D341Med (cell line): ENCODE measurements at regions not wholly inside any gene's neighbourhood (a gene's known extent, or its start where the extent isn't known, plus 50 kb on each side); places are given as distances from the start of the nearest gene placed in this dataset.
"Not testable (repeated sequence)": the region's sequence is repeated elsewhere in the genome, so short reads cannot be mapped to it uniquely, and the experiment has no call there.

ENCODE experiments used
- DNase-seq: peaks from one replicate; pipeline ENCODE4 v3.0.0; 2012; ENCODE audit warnings: low spot score

- DNase-seq: no peak
Measured at GRCh38 chr1:82143108-82143833, 342.5 kb downstream of the ADGRL2 start.

- no peak for DNase-seq
Measured at GRCh38 chr1:82141390-82141789, 340.7 kb downstream of the ADGRL2 start.

- no peak for DNase-seq
Measured at GRCh38 chr1:82139751-82140468, 339.2 kb downstream of the ADGRL2 start.

GRCh38 chr1:82136351-82136750 lies 335.6 kb downstream of the ADGRL2 start:
- DNase-seq: not testable (repeated sequence)

- no peak for DNase-seq
Measured at GRCh38 chr1:82125866-82126265, 325.1 kb downstream of the ADGRL2 start.

- no peak for DNase-seq
Measured at GRCh38 chr1:82125119-82125518, 324.4 kb downstream of the ADGRL2 start.

GRCh38 chr1:82121421-82121820 lies 320.7 kb downstream of the ADGRL2 start:
- DNase-seq: no peak

GRCh38 chr1:82116105-82116504 lies 315.4 kb downstream of the ADGRL2 start:
- DNase-seq: no peak

- DNase-seq: no peak
Measured at GRCh38 chr1:82114887-82115286, 314.2 kb downstream of the ADGRL2 start.

- DNase-seq: no peak
Measured at GRCh38 chr1:82110366-82111254, 309.9 kb downstream of the ADGRL2 start.

GRCh38 chr1:82108843-82109242 lies 308.1 kb downstream of the ADGRL2 start:
- no peak for DNase-seq

- no peak for DNase-seq
Measured at GRCh38 chr1:82106672-82107071, 305.9 kb downstream of the ADGRL2 start.

- no peak for DNase-seq
Measured at GRCh38 chr1:82099170-82099569, 298.4 kb downstream of the ADGRL2 start.

- DNase-seq: no peak
Measured at GRCh38 chr1:82094136-82094535, 293.4 kb downstream of the ADGRL2 start.

GRCh38 chr1:82091729-82092128 lies 291.0 kb downstream of the ADGRL2 start:
- no peak for DNase-seq

GRCh38 chr1:82091265-82091664 lies 290.5 kb downstream of the ADGRL2 start:
- DNase-seq: no peak

GRCh38 chr1:82090104-82090503 lies 289.4 kb downstream of the ADGRL2 start:
- no peak for DNase-seq

- DNase-seq: no peak
Measured at GRCh38 chr1:82086739-82087138, 286.0 kb downstream of the ADGRL2 start.

GRCh38 chr1:82079607-82080006 lies 278.9 kb downstream of the ADGRL2 start:
- no peak for DNase-seq

GRCh38 chr1:82073659-82074058 lies 272.9 kb downstream of the ADGRL2 start:
- no peak for DNase-seq

- no peak for DNase-seq
Measured at GRCh38 chr1:82073071-82073470, 272.3 kb downstream of the ADGRL2 start.

- no peak for DNase-seq
Measured at GRCh38 chr1:82065916-82066315, 265.2 kb downstream of the ADGRL2 start.

GRCh38 chr1:82064691-82065090 lies 264.0 kb downstream of the ADGRL2 start:
- no peak for DNase-seq
